ENCODE measurements at regions not wholly inside any gene's neighbourhood (a gene's known extent, or its start where the extent isn't known, plus 50 kb on each side); places are given as distances from the start of the nearest gene placed in this dataset.

DNA sequence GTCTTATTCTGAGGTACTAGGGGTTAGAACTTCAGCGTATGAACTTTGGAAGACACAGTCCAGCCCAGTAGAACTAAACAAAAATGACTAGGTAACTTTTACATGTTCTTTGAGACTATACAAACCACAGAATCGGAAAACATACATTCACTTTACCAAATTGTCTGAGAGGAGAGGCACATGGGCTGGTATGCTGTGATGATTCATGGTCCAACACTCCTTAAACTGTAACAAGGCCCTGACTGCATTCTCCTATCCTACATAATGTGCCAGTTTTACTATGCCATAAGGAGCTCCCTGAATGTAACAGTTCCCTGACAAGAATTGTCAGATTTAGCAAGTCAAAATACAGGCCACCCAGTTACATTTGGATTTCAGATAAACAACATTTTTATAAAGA, 640.0 kb downstream of the RAB28 start:
- Histone ChIP-seq H3K4me1 (no peaks in the 10 kb centered on the region), H3K27me3 (peaks cover 0 to 21% of the 10 kb centered on the region in 2 donors), H3K36me3 (no peaks in the 10 kb centered on the region), H3K9me3 (no peaks in the 10 kb centered on the region), H3K4me3 (no peak overlapping the region), H3K27ac (no peak overlapping the region)
- TF ChIP-seq POLR2AphosphoS5 (IDR thresholded peaks at IDR 0.05) (no peak), CTCF (IDR thresholded peaks at IDR 0.05) (no peak), POLR2A (IDR thresholded peaks at IDR 0.05) (no peak)
- intact Hi-C loops (cut with DNase I; ENCODE audit: low total_unique reads) = no loop called here
- DNase-seq (ENCODE audit: low spot score in 2 of 2) = no peak

DNA sequence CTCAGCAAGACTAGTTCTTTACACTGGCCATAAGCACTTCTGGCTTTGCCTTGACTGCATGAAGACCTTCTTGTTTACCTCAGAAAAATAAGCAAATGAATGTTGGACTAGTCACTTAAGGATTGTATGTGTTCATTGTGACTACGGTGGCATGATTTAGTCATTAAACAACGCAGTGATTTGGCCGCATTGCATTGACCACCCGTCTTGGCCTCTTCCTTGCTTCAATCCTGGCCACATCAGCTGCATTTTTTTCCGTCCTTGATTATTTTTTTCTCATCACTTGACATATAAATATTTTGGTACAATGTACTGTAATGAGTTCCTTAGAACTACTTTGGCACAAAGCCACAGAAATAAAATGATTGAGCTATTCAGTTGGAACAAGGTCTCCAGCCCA, 656.2 kb downstream of the RAB28 start:
- H3K27ac ChIP-seq = no peak overlapping the region

GRCh38 chr4:12791536-12791935, 692.6 kb downstream of the RAB28 start:
- no peak for TF ChIP-seq POLR2AphosphoS5 (IDR thresholded peaks at IDR 0.05)
- no peak for TF ChIP-seq POLR2A (IDR thresholded peaks at IDR 0.05)
- TF ChIP-seq CTCF (IDR thresholded peaks at IDR 0.05) = no peak
- no peaks in the 10 kb centered on the region for H3K27me3 ChIP-seq
- no peaks in the 10 kb centered on the region for H3K4me1 ChIP-seq
- no peaks in the 10 kb centered on the region for H3K36me3 ChIP-seq
- H3K27ac ChIP-seq = no peak overlapping the region
- intact Hi-C loops (cut with DNase I; ENCODE audit: low total_unique reads) = no loop called here
- peaks cover 3 to 5% of the 10 kb centered on the region in 2 donors for H3K9me3 ChIP-seq
- DNase-seq (ENCODE audit: low spot score in 2 of 2) = no peak
- no peak overlapping the region for H3K4me3 ChIP-seq

More for the DNA sequence above, 656.2 kb downstream of the RAB28 start:
- Histone ChIP-seq H3K4me1 (no peaks in the 10 kb centered on the region), H3K36me3 (no peaks in the 10 kb centered on the region), H3K27me3 (no peaks in the 10 kb centered on the region), H3K9me3 (no peaks in the 10 kb centered on the region), H3K4me3 (no peak overlapping the region)
- intact Hi-C loops (cut with DNase I; ENCODE audit: low total_unique reads) = no loop called here
- TF ChIP-seq POLR2A (IDR thresholded peaks at IDR 0.05) (no peak), CTCF (IDR thresholded peaks at IDR 0.05) (no peak), POLR2AphosphoS5 (IDR thresholded peaks at IDR 0.05) (no peak)
- no peak for DNase-seq (ENCODE audit: low spot score in 2 of 2)

DNA sequence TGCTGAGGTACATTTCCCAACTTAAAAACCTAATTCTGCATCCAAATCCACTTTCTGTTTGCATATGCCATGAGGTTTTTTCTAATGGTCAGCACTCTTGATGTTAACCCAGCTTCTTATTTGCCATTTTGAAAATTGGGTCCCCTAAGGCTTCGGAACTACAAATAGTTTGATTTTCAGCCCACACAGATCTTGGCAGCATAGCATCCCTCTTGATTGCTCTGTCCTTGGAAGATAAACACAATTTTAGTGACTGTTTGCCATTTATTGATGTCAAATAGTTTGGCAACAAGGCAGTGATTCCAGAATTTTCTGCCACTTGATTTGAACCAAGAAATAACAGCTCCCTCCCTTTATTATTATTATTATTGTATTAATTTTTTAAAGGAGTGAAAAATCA, 696.9 kb downstream of the RAB28 start:
- Histone ChIP-seq H3K27me3 (no peaks in the 10 kb centered on the region), H3K4me3 (no peak overlapping the region), H3K36me3 (no peaks in the 10 kb centered on the region), H3K9me3 (peaks cover 3 to 5% of the 10 kb centered on the region in 2 donors), H3K27ac (no peak overlapping the region), H3K4me1 (no peaks in the 10 kb centered on the region)
- TF ChIP-seq POLR2AphosphoS5 (IDR thresholded peaks at IDR 0.05) = no peak
- TF ChIP-seq POLR2A (IDR thresholded peaks at IDR 0.05) = no peak
- TF ChIP-seq CTCF (IDR thresholded peaks at IDR 0.05) = no peak
- no peak for DNase-seq (ENCODE audit: low spot score in 2 of 2)
- intact Hi-C loops (cut with DNase I; ENCODE audit: low total_unique reads) = no loop called here

DNA sequence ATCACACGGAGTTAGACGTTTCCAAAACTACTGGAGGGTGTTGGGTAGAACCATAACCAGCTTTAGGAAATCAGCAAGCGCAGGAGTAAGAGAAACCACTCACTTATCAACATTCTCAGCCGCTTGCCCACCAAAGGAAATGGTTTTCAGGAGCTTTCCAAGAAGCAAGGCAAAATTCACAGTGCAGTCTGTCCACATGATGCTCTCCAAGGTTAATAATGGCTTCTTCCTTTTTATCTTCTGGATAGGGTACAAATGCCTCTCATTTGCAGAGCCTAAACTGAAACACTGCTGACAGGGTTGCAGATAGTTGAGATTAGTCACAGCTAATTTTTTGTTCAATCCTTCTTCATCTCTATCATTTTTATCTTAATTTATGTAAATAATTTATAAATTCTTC, 705.4 kb downstream of the RAB28 start:
- DNase-seq (ENCODE audit: low spot score in 2 of 2) = no peak
- TF ChIP-seq POLR2A (IDR thresholded peaks at IDR 0.05) = no peak
- no peak for TF ChIP-seq POLR2AphosphoS5 (IDR thresholded peaks at IDR 0.05)
- no peak for TF ChIP-seq CTCF (IDR thresholded peaks at IDR 0.05)
- H3K9me3 ChIP-seq = no peaks in the 10 kb centered on the region
- H3K36me3 ChIP-seq = no peaks in the 10 kb centered on the region
- intact Hi-C loops (cut with DNase I; ENCODE audit: low total_unique reads) = no loop called here
- no peak overlapping the region for H3K27ac ChIP-seq
- H3K4me3 ChIP-seq = no peak overlapping the region
- H3K4me1 ChIP-seq = no peaks in the 10 kb centered on the region
- no peaks in the 10 kb centered on the region for H3K27me3 ChIP-seq
